ENCODE measurements at regions not wholly inside any gene's neighbourhood (a gene's known extent, or its start where the extent isn't known, plus 50 kb on each side); places are given as distances from the start of the nearest gene placed in this dataset.

DNA sequence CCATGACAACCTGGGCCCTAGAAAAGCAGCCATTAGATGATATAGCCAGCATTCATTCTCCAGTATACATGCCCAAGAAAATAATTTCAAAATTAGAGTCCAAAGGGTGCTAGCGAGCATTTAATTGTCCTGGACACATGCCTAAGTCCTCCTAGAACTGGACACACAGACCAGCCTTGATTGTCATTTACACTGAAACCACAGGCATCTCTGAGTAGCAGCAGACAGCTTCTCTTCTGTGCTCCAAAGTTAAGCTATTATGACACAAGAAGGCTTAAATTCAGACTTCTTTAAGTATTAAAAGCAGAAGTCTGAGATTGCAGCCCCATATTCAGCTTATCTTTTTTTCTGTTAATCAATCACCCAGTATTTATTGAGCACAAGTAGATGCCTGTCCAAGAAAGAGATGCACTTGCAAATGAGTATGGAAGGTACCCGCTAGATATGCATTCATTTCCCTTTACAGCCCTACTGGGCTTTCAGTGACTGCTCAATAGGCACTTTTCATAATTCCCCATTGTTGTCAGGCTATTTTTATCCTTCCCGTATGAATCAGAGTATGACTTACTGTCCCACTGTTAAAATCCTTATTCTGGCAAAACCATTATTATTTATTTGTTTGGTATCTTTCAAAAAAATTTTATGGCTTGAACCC is 374.1 kb downstream of the FBXW7 start:
- DNase-seq (ENCODE audit: low spot score), result no peak
- Mint-ChIP-seq H3K4me3 (no peak overlapping the region), H3K9me3 (no peaks in the 10 kb centered on the region), H3K27me3 (ENCODE audit: insufficient read depth) (no peaks in the 10 kb centered on the region), H3K36me3 (ENCODE audit: low read depth) (no peaks in the 10 kb centered on the region), H3K4me1 (ENCODE audit: low read depth) (peaks cover 10% of the 10 kb centered on the region), H3K27ac (no peak overlapping the region)
- intact Hi-C loops (cut with micrococcal nuclease), result no loop called here

DNA sequence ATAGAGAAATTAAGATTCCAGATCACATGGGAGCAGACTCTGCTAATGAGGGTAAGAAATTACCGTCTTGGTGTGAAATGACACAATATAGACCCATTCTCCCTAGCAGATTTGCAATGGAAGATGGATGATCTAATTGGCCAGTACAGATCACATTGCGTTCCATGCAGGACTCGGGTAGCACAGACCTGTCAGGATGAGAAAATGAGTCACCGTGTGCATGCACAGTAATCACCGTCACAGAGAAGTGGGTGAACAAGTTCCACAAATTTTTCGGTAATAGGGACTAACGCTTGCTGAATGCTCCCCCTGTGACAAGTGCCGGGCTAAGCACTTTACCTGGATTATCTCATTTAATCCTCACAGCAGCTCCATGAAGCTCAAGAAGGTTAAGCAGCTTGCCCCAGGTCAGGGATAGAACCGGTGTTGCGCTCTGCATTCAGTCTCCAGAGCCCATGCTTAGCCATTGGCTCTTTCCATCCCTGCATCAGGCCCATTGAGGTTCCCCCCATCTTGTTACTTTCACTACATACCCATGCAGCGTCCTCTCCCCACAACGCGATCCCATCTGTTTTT is 375.6 kb downstream of the FBXW7 start:
- H3K4me3 Mint-ChIP-seq, result no peak overlapping the region
- H3K27ac Mint-ChIP-seq, result no peak overlapping the region
- H3K27me3 Mint-ChIP-seq (ENCODE audit: insufficient read depth), result no peaks in the 10 kb centered on the region
- H3K36me3 Mint-ChIP-seq (ENCODE audit: low read depth), result no peaks in the 10 kb centered on the region
- intact Hi-C loops (cut with micrococcal nuclease), result no loop called here
- DNase-seq (ENCODE audit: low spot score), result no peak
- H3K9me3 Mint-ChIP-seq, result no peaks in the 10 kb centered on the region
- H3K4me1 Mint-ChIP-seq (ENCODE audit: low read depth), result peaks cover 19% of the 10 kb centered on the region

DNA sequence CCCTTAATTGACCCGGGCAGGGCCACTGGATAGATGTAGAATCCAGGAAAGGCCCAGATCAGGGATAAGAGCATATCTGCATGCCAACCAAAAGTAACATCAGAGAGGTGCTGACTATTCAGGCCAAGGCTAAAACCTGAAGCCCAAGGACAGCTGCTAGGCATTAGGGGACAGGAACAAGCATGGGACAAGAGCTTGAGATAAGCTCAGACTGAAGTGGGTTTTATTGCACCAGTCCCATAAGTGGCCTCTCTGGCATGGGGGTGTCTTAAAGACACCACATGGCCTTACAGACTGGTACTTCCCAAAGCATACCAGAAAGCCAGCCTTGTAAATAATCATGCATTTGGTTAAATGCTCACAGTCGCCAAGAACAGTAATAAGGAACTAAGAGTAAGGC is 376.1 kb downstream of the FBXW7 start:
- Mint-ChIP-seq H3K36me3 (ENCODE audit: low read depth) (no peaks in the 10 kb centered on the region), H3K4me1 (ENCODE audit: low read depth) (peaks cover 24% of the 10 kb centered on the region), H3K27ac (no peak overlapping the region), H3K4me3 (no peak overlapping the region), H3K27me3 (ENCODE audit: insufficient read depth) (no peaks in the 10 kb centered on the region), H3K9me3 (peaks cover 5% of the 10 kb centered on the region)
- DNase-seq (ENCODE audit: low spot score), result no peak
- intact Hi-C loops (cut with micrococcal nuclease), result no loop called here

DNA sequence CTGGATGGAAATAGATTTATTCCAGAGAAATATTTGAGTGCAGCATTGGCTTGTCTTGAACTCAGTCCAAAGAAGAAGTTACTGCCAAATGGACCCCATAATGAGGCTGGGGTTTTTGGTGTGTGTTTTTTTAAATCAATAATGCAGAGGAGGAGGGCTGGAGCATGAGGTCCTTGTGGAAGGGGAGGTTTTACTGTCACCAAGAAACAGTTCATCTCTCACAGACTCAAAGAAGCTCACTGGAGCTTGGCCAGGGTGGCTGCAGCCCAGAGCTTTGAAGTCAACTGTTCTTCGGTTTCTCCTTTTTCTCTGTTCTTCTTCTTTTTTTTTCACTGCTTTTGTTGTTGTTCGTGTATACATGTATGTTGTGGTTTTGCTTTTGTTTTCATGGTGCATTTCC is 377.7 kb downstream of the FBXW7 start:
- H3K4me3 Mint-ChIP-seq, result no peak overlapping the region
- H3K27ac Mint-ChIP-seq, result peak overlapping the region; percentile 50
- intact Hi-C loops (cut with micrococcal nuclease), result no loop called here
- no peaks in the 10 kb centered on the region for H3K27me3 Mint-ChIP-seq (ENCODE audit: insufficient read depth)
- peaks cover 38% of the 10 kb centered on the region for H3K4me1 Mint-ChIP-seq (ENCODE audit: low read depth)
- no peaks in the 10 kb centered on the region for H3K36me3 Mint-ChIP-seq (ENCODE audit: low read depth)
- H3K9me3 Mint-ChIP-seq, result peaks cover 10% of the 10 kb centered on the region
- no peak for DNase-seq (ENCODE audit: low spot score)

DNA sequence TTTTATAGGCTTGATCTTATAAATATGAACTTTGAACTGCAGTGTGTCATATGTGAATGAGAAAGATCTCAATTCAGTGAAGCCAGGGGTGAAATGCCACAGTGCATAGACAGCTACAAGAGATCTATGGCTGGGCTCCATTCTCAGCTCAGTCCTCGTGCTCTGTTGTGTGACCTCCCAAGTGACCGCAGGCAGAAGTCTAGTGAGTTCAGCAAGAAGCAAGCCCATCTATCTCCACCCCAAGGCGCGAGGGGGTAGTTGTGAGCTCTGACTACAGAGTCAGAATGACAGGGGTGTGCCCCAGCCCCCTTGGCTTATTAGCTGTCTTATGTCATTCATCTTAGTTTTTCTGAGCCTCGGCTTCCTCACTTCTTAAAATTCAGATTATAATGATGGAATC is 378.3 kb downstream of the FBXW7 start:
- Mint-ChIP-seq H3K27ac (no peak overlapping the region), H3K27me3 (ENCODE audit: insufficient read depth) (no peaks in the 10 kb centered on the region), H3K4me3 (no peak overlapping the region), H3K36me3 (ENCODE audit: low read depth) (no peaks in the 10 kb centered on the region), H3K4me1 (ENCODE audit: low read depth) (peaks cover 38% of the 10 kb centered on the region), H3K9me3 (peaks cover 10% of the 10 kb centered on the region)
- DNase-seq (ENCODE audit: low spot score), result no peak
- intact Hi-C loops (cut with micrococcal nuclease), result no loop called here

DNA sequence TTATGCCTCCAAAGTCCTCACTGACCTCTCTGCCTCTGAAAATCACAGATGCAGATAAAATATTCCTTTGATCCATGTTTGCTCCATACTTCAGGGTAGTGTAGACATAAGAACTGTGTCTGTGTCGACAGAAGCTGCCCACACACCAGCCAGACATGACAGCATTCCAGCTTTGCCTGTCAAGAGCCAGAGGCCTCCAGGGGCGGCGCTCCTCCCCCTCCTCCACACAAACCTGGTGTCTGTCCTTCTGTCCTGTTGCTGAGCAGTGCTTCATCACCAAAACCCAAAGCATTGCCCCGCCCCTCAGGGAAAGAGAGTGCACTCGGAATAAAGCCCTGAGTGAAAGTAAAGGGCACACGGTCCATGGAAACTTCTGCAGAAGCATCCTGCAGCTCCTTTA is 379.4 kb downstream of the FBXW7 start:
- H3K27me3 Mint-ChIP-seq (ENCODE audit: insufficient read depth), result no peaks in the 10 kb centered on the region
- DNase-seq (ENCODE audit: low spot score), result no peak
- peaks cover 10% of the 10 kb centered on the region for H3K9me3 Mint-ChIP-seq
- H3K27ac Mint-ChIP-seq, result no peak overlapping the region
- H3K4me3 Mint-ChIP-seq, result no peak overlapping the region
- no peaks in the 10 kb centered on the region for H3K36me3 Mint-ChIP-seq (ENCODE audit: low read depth)
- intact Hi-C loops (cut with micrococcal nuclease), result no loop called here
- peaks cover 38% of the 10 kb centered on the region for H3K4me1 Mint-ChIP-seq (ENCODE audit: low read depth)

DNA sequence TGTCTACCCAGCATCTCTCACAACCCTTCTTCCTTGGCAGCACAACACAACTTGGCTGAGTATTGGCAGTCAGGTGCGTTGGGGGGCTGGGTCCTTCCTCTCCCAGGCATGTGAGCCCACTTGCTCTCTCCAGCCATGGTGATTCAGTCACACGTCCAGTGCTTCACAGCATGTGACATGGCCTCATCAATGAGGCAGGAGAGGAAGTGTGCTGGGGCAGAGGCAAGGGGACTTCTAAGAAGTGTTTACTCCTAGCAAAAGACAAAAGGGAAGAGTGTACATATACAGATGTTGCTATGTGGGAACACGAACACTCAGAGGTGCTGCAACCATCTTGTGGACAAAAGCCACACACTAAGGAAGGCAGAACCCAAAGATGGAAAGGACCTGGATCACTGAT is 380.8 kb downstream of the FBXW7 start:
- H3K4me1 Mint-ChIP-seq (ENCODE audit: low read depth), result peaks cover 38% of the 10 kb centered on the region
- H3K9me3 Mint-ChIP-seq, result peaks cover 10% of the 10 kb centered on the region
- intact Hi-C loops (cut with micrococcal nuclease), result no loop called here
- H3K4me3 Mint-ChIP-seq, result no peak overlapping the region
- no peak overlapping the region for H3K27ac Mint-ChIP-seq
- H3K27me3 Mint-ChIP-seq (ENCODE audit: insufficient read depth), result no peaks in the 10 kb centered on the region
- H3K36me3 Mint-ChIP-seq (ENCODE audit: low read depth), result no peaks in the 10 kb centered on the region
- no peak for DNase-seq (ENCODE audit: low spot score)

DNA sequence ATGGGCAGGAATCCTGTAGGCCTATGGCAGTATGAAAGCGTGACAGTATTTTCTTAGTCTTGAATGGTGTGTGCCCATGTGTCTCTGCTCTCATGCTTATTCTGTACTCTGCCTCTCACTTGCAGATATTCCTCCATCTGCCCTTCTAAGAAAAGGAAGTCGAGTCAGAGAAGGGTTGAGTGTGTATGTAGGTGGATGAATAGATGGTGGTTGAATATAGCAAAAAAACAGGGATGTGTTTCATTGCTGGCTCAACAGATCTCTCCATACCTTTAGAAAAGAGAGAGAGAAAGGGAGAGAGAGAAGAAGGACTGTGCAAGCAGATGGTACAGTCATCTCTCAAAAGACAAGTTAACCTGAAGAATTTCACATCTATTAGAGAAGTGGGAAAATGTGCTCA is 381.5 kb downstream of the FBXW7 start:
- Mint-ChIP-seq H3K27me3 (ENCODE audit: insufficient read depth) (no peaks in the 10 kb centered on the region), H3K9me3 (peaks cover 10% of the 10 kb centered on the region), H3K4me3 (no peak overlapping the region), H3K4me1 (ENCODE audit: low read depth) (peaks cover 38% of the 10 kb centered on the region), H3K36me3 (ENCODE audit: low read depth) (no peaks in the 10 kb centered on the region), H3K27ac (no peak overlapping the region)
- no peak for DNase-seq (ENCODE audit: low spot score)
- intact Hi-C loops (cut with micrococcal nuclease), result no loop called here

DNA sequence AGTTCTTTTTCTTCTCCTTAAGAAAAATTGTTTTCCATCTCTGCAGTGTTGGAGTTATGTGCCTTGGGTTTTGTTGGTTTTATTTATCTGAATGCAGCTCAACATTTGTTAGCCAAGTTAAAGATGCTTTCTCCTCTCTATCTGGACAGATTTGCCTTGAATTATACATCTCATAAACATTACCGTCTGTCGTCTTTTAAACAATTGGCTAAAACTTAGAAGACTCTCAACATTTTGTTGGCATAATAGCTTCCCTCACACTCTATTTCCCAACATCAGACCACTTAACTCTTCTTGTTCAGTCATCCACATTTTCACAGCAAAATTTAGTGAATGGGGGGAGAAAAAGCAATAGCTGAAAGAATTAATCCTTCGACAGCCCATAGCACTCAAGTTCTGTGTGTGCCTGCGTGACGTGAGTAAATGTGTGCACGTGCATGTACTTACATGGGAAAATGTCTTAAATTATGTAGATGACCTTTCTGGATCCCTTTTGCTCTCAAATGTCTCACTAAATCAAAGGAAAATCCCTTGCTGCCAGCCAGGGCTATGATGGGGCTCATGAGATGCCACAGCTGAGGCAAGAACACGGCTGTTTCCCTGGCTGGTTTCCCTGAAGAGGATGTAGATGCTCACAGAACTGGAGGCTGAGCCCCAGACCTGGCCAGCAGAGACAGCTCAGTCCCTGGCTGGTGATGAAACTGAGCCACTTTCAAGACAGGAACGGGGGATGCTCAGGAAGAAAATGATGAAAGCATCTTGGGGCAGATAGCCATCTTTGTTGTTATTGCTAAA is 382.2 kb downstream of the FBXW7 start:
- DNase-seq (ENCODE audit: low spot score), result no peak
- Mint-ChIP-seq H3K36me3 (ENCODE audit: low read depth) (no peaks in the 10 kb centered on the region), H3K27ac (no peak overlapping the region), H3K4me1 (ENCODE audit: low read depth) (peaks cover 38% of the 10 kb centered on the region), H3K27me3 (ENCODE audit: insufficient read depth) (no peaks in the 10 kb centered on the region), H3K4me3 (no peak overlapping the region), H3K9me3 (peaks cover 10% of the 10 kb centered on the region)
- intact Hi-C loops (cut with micrococcal nuclease), result no loop called here

DNA sequence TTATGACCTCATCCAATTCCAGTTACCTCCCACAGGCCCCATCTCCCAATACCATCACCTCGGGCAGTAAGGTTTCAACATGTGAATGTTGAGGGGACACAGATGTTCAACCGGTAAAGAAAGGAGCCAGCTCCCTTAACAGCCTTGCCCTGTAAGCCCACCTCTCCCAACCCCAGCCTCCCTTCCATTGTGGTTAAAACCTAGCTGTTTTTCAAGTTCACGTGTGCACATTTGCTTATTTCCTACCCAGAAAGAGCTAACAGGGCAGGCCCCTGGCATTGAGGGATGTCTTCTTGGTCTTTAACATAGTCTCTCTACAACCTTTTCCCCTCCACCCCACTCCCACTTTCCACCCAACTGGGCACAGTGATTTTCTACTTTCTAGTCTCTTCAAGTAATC is 385.7 kb downstream of the FBXW7 start:
- no peak overlapping the region for H3K27ac Mint-ChIP-seq
- H3K4me3 Mint-ChIP-seq, result no peak overlapping the region
- peaks cover 18% of the 10 kb centered on the region for H3K4me1 Mint-ChIP-seq (ENCODE audit: low read depth)
- peaks cover 30% of the 10 kb centered on the region for H3K9me3 Mint-ChIP-seq
- no peak for DNase-seq (ENCODE audit: low spot score)
- intact Hi-C loops (cut with micrococcal nuclease), result no loop called here
- peaks cover 10% of the 10 kb centered on the region for H3K36me3 Mint-ChIP-seq (ENCODE audit: low read depth)
- H3K27me3 Mint-ChIP-seq (ENCODE audit: insufficient read depth), result no peaks in the 10 kb centered on the region

DNA sequence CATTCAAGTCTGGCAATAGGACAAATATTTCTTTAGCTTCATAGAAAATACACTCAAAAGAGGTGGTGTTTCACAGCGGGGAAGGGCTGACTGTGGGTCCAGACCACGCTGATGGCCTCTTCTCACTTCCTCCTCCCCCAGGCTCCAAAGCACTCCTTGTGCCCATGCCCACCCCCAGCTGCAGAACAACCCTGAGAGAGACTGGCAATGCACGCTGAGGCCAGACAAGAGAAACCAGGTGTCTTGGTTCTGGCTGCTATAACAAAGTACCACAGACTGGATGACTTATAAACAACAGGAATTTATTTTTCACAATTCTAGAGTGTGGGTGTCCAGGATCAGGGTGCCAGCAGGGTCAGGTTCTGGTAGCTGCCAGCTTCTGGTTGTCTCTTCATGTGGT is 386.1 kb downstream of the FBXW7 start:
- peaks cover 28% of the 10 kb centered on the region for H3K9me3 Mint-ChIP-seq
- peaks cover 14% of the 10 kb centered on the region for H3K4me1 Mint-ChIP-seq (ENCODE audit: low read depth)
- DNase-seq (ENCODE audit: low spot score), result no peak
- intact Hi-C loops (cut with micrococcal nuclease), result no loop called here
- peaks cover 13% of the 10 kb centered on the region for H3K36me3 Mint-ChIP-seq (ENCODE audit: low read depth)
- H3K27ac Mint-ChIP-seq, result no peak overlapping the region
- no peaks in the 10 kb centered on the region for H3K27me3 Mint-ChIP-seq (ENCODE audit: insufficient read depth)
- H3K4me3 Mint-ChIP-seq, result no peak overlapping the region

DNA sequence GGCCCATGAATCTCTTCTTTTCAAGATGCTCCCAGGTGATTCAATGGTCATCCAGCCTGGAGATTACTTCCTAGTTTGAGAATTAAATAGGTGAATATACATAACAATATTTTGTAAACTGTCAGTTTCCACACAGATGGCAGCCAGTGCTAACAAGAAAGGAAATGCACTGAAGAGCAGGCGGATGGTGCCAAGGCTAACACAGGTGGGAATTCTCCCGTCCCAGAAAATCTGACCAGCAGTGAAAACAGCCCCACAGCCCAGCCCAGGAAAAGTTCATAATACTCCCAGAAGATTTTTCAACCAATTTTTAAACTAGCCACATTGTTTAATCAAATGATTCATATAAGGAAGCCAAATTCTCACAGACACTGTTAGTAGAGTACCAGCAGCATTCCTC is 387.2 kb upstream of the GATB start:
- Mint-ChIP-seq H3K27me3 (ENCODE audit: insufficient read depth) (no peaks in the 10 kb centered on the region), H3K4me3 (no peak overlapping the region), H3K4me1 (ENCODE audit: low read depth) (no peaks in the 10 kb centered on the region), H3K36me3 (ENCODE audit: low read depth) (peaks cover 19% of the 10 kb centered on the region), H3K9me3 (peaks cover 34% of the 10 kb centered on the region), H3K27ac (no peak overlapping the region)
- DNase-seq (ENCODE audit: low spot score), result no peak
- intact Hi-C loops (cut with micrococcal nuclease), result no loop called here

DNA sequence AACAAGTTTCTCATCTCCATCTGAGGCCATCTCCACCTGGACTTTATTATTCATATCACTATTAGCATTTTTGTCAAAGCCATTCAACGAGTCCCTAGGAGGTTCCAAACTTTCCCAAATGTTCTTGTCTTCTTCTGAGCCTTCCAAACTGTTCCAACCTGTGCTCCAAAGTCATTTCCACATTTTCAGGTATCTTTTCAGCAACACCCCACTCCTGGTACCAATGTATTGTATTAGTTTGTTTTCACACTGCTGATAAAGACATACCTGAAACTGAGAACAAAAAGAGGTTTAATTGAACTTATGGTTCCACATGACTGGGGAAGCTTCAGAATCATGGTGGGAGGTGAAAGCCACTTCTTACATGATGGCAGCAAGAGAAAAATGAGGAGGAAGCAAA is 385.4 kb upstream of the GATB start:
- peaks cover 24% of the 10 kb centered on the region for H3K36me3 Mint-ChIP-seq (ENCODE audit: low read depth)
- H3K27me3 Mint-ChIP-seq (ENCODE audit: insufficient read depth), result peaks cover 3% of the 10 kb centered on the region
- DNase-seq (ENCODE audit: low spot score), result no peak
- intact Hi-C loops (cut with micrococcal nuclease), result no loop called here
- no peak overlapping the region for H3K4me3 Mint-ChIP-seq
- H3K4me1 Mint-ChIP-seq (ENCODE audit: low read depth), result no peaks in the 10 kb centered on the region
- peaks cover 41% of the 10 kb centered on the region for H3K9me3 Mint-ChIP-seq
- H3K27ac Mint-ChIP-seq, result no peak overlapping the region

Measured in activated T-helper 1 cell treated with anti-CD3 and anti-CD28 coated beads, Interleukin-12 subunit alpha, Interleukin-12 subunit beta, Interleukin-2, Interleukin-4 antibody, amounts not matched to agents 30 ng/mL and 10 ng/mL and 1 ng/mL, durations not matched to agents 14 hours and 24 hours and 36 hours (primary cell).